Neutrophil (primary cell): ENCODE measurements at regions not wholly inside any gene's neighbourhood (a gene's known extent, or its start where the extent isn't known, plus 50 kb on each side); places are given as distances from the start of the nearest gene placed in this dataset.
"Not testable (repeated sequence)": the region's sequence is repeated elsewhere in the genome, so short reads cannot be mapped to it uniquely, and the experiment has no call there.

ENCODE experiments used
- H3K27ac ChIP-seq: fragments of 200-600 bp; sonication (generic); 2 replicates; pipeline ENCODE4 v1.5.1; 2016; ENCODE audit warnings: mild to moderate bottlenecking, moderate library complexity
- H3K27me3 ChIP-seq: fragments of 200-600 bp; sonication (generic); 2 replicates; pipeline ENCODE4 v1.6.0; 2016; ENCODE audit warnings: mild to moderate bottlenecking
- H3K36me3 ChIP-seq: fragments of 200-600 bp; sonication (generic); 2 replicates; pipeline ENCODE4 v1.5.1; 2017
- H3K4me1 ChIP-seq, 2 experiments: fragments of 200-600 bp in 1 of 2; sonication (generic) in 1 of 2; 1 replicate in 1 of 2; 2 replicates in 1 of 2; pipeline versions ENCODE4 v1.5.1 to v1.6.1; 2013 to 2016; ENCODE audit warnings: low read depth in 1 of 2, low read length in 1 of 2, mild to moderate bottlenecking in 1 of 2, moderate library complexity in 1 of 2; ENCODE audit not compliant: control insufficient read depth in 1 of 2, insufficient read depth in 1 of 2
- H3K4me3 ChIP-seq, 2 experiments: fragments of 200-600 bp in 1 of 2; sonication (generic) in 1 of 2; 1 replicate in 1 of 2; 2 replicates in 1 of 2; pipeline ENCODE4 v1.5.1; 2013 to 2016; ENCODE audit warnings: low read depth in 1 of 2, low read length in 1 of 2, mild to moderate bottlenecking in 1 of 2, moderate library complexity in 1 of 2
- H3K9me3 ChIP-seq: fragments of 200-600 bp; sonication (generic); 2 replicates; pipeline ENCODE4 v1.5.1; 2016
- TF ChIP-seq, protein P1 (sequence below): fragments of 200-600 bp; sonication (generic); IDR thresholded peaks from 2 replicates; pipeline ENCODE4 v1.5.1; 2016; ENCODE audit warnings: antibody characterized with exemption

DNA sequence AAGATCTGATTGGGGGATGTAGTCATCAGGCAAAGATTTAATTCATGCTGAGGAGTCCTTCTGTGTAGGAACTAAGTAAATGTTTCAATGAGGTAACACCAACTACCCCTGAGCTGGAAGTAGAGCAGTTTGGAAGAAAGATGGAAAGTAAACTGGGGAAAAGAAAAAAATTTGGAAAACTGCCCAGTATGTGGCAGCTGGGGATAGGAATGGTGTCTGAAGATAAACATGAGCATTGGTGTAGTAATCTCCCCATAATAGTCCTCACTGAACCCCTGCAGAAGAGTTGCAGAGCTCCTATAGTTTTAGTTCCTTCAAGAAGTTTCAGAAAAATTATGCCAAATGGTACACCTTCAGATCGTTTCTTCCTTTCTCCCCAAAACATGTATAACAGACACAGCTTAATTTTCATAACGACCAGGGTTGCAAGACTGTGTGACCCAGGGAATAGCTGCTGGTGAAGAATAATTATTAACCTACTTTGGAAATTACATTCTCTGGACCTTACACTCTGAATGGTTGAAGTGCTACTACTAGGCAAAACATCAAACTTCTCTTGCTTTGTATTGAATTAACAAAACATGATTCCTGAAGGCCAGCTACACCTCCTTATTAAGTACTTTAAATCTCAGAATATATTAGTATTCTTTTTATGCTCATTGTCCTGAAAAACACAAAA lies 446.4 kb upstream of the NRG3 start:
- Histone ChIP-seq H3K27ac (no peak overlapping the region), H3K9me3 (no peaks in the 10 kb centered on the region), H3K4me1 (no peaks in the 10 kb centered on the region), H3K36me3 (no peaks in the 10 kb centered on the region), H3K4me3 (no peak overlapping the region), H3K27me3 (no peaks in the 10 kb centered on the region)
- TF ChIP-seq, protein P1, sequence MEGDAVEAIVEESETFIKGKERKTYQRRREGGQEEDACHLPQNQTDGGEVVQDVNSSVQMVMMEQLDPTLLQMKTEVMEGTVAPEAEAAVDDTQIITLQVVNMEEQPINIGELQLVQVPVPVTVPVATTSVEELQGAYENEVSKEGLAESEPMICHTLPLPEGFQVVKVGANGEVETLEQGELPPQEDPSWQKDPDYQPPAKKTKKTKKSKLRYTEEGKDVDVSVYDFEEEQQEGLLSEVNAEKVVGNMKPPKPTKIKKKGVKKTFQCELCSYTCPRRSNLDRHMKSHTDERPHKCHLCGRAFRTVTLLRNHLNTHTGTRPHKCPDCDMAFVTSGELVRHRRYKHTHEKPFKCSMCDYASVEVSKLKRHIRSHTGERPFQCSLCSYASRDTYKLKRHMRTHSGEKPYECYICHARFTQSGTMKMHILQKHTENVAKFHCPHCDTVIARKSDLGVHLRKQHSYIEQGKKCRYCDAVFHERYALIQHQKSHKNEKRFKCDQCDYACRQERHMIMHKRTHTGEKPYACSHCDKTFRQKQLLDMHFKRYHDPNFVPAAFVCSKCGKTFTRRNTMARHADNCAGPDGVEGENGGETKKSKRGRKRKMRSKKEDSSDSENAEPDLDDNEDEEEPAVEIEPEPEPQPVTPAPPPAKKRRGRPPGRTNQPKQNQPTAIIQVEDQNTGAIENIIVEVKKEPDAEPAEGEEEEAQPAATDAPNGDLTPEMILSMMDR = no peak

DNA sequence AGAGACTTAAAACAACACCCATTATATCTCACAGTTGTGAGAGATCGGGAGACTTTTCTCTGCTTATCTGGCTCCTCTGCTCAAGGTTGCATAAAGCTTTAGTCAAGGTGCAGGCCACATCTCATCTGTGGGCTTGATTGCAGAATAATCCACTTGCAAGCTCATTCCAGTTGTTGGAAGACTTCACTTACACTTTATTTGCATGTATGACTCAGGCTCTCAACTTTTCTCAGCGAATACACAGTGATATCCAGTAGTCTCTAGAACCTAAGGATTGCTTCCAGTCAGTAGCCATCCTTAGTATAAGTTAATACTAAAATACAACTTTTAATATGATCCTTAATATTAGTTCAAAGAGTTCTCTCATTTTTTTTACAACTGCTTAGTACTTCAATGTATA lies 435.5 kb upstream of the NRG3 start:
- Histone ChIP-seq H3K4me1 (no peaks in the 10 kb centered on the region), H3K27me3 (no peaks in the 10 kb centered on the region), H3K9me3 (no peaks in the 10 kb centered on the region), H3K4me3 (no peak overlapping the region), H3K27ac (no peak overlapping the region), H3K36me3 (no peaks in the 10 kb centered on the region)
- TF ChIP-seq, protein P1 = no peak

DNA sequence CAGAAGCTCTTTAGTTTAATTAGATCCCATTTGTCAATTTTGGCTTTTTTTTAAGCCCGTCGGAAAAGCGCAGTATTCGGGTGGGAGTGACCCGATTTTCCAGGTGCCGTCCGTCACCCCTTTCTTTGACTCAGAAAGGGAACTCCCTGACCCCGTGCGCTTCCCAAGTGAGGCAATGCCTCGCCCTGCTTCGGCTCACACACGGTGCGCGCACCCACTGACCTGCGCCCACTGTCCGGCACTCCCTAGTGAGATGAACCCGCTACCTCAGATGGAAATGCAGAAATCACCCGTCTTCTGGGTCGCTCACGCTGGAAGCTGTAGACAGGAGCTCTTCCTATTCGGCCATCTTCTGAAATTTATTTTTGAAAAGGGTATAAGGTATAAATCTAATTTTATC lies 433.4 kb upstream of the NRG3 start:
- not testable (repeated sequence) for H3K4me1 ChIP-seq, H3K27ac ChIP-seq, H3K4me3 ChIP-seq, H3K27me3 ChIP-seq, H3K9me3 ChIP-seq, H3K36me3 ChIP-seq

DNA sequence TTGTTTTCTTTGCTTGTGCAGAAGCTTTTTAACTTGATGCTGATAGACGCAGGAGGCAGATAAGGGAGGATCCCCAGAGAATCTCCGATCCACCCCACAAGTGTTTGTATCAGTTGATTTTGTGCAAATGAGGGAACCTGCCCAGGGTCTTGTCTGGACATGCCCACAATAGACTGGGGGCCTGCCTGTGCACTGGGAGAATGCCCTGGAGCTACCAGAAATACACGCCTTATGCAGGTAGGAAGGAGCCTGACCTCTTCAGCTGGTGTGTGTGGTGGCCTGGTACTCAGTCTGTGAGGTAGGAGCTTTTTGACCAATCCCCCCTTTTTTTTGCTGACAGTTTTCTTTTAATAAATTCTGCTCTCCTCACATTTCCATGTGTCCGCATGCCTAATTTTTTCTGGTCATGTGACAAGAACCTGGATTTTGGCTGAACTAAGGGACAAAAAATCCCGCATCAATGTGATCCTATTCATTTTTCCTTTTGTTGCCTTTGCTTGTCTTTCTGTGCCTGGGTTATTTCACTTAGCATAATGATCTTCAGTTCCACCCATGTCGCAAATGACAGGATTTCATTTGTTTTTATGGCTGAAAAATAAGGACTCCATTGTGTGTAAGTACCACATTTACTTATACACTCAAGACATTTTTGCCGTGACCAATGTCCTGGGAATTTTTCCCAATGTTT lies 430.6 kb upstream of the NRG3 start:
- Histone ChIP-seq H3K27ac (no peak overlapping the region), H3K36me3 (no peaks in the 10 kb centered on the region), H3K27me3 (no peaks in the 10 kb centered on the region), H3K4me1 (no peaks in the 10 kb centered on the region), H3K4me3 (no peak overlapping the region), H3K9me3 (no peaks in the 10 kb centered on the region)
- TF ChIP-seq, protein P1 = no peak

DNA sequence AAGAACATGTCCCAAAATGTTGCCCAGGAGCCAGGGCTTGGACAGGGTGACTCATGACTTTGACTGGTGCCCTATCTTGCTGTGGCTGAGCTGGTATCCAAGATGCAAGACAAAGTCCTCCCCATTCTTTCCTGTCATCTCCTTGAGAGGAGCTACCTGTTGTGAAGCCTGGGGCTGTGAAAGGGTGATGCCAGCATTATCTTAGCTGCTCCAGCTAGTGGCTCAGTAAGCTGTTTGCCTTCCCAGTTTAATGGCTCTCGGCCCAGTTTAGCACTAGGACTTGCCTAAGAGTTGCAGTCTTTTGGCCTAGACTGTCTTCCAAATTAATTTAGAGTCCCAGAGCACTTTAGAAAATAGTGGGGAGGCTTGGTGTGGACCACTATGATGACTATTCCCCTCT lies 424.3 kb upstream of the NRG3 start:
- Histone ChIP-seq H3K36me3 (no peaks in the 10 kb centered on the region), H3K9me3 (no peaks in the 10 kb centered on the region), H3K27ac (no peak overlapping the region), H3K4me3 (no peak overlapping the region), H3K4me1 (no peaks in the 10 kb centered on the region), H3K27me3 (no peaks in the 10 kb centered on the region)
- TF ChIP-seq, protein P1 = no peak

DNA sequence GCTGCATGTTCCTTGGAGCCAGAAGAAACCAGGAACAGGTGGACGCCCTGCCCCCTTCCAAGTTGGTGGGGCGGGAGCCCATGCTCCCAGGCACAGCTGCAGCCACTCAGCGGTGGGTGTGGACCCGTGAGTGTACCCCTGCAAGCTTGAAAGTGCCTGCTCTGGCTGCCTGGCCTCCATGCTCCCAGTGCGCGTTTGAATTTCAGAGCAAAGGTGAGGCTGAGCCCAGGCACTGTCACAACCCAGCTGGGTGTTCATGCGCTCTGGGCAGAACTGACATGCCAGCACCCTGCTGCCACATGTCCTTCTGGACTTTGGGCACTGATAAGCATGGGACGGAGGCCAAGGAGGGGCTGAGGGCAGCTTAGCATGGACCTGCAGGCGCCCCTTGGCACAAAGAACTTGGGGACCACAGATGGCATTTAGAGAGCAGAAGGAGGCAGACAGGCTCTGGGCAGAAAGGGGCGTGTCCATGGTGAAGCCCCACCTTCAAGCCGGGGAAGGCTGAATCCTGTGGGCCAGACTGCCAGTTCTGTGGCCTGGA lies 402.0 kb upstream of the NRG3 start:
- no peaks in the 10 kb centered on the region for H3K4me1 ChIP-seq
- no peaks in the 10 kb centered on the region for H3K27me3 ChIP-seq
- TF ChIP-seq, protein P1 = no peak

More for the DNA sequence above, 402.0 kb upstream of the NRG3 start:
- Histone ChIP-seq H3K36me3 (no peaks in the 10 kb centered on the region), H3K27ac (no peak overlapping the region), H3K9me3 (no peaks in the 10 kb centered on the region), H3K4me3 (no peak overlapping the region)
